22Rv1 (cell line): ENCODE measurements at regions not wholly inside any gene's neighbourhood (a gene's known extent, or its start where the extent isn't known, plus 50 kb on each side); places are given as distances from the start of the nearest gene placed in this dataset.
"Not testable (repeated sequence)": the region's sequence is repeated elsewhere in the genome, so short reads cannot be mapped to it uniquely, and the experiment has no call there.

Experiments used
- H3K27ac ChIP-seq: fragments of 450-650 bp; 2 replicates; pipeline ENCODE4 v1.5.1; 2017
- CTCF ChIP-seq: fragments of 450-650 bp; IDR thresholded peaks from 2 replicates; pipeline ENCODE4 v1.5.1; 2017; ENCODE audit warnings: mild to moderate bottlenecking
- ZFX ChIP-seq: fragments of 450-650 bp; IDR thresholded peaks from 2 replicates; pipeline ENCODE4 v1.6.1; 2017; ENCODE audit warnings: antibody characterized with exemption, borderline replicate concordance

DNA sequence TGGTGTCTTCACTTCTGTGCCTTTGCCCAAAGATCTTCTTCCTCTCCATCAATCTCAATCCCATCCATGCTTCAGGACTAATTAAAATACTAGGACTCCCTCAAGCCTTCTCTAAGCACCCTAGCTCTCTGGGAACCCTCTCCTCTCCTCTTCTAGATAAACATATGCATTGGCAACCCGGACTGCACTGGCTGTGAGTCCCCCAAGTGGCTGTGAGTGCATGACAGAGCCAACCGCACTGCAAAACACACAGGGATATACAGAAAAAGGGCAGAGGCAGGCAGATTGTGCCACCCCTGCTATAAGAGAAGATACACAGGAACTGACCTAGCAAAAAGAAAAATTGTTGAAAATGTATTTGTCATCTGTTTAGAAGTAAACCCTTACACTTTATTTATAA is 457.1 kb downstream of the MFSD1 start:
- TF ChIP-seq ZFX (no peak), CTCF (no peak)
- H3K27ac ChIP-seq, result no peak overlapping the region

DNA sequence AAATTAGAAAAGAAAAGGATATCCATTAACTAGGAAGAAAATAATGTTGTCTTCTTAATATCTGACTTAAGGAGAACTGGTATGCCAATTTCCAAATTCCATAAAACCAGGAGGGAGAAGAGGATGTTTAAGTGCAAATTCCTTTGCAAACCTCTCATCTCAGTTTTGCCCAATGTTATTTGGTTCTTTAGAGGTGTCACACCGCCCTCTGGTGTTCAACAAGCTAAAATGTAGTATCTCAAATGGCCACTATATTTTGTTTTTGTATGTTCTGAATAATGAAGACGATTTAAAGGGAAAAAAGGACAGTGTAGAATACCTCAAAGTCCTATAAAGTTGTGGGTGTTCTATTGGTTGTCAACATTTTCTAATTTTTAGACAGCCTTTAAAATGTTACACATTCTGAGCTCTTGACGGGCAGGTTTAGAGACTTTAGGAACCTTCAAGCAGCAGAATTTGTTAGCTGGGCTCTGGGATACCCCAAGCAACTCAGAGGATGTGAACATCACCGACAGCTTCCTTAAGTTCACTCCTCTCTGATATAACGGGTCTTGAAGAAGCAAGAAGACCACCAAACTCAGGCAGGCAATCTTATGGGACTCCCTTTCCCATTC is 458.3 kb downstream of the MFSD1 start:
- TF ChIP-seq ZFX (no peak), CTCF (peak; percentile 79)
- no peak overlapping the region for H3K27ac ChIP-seq

DNA sequence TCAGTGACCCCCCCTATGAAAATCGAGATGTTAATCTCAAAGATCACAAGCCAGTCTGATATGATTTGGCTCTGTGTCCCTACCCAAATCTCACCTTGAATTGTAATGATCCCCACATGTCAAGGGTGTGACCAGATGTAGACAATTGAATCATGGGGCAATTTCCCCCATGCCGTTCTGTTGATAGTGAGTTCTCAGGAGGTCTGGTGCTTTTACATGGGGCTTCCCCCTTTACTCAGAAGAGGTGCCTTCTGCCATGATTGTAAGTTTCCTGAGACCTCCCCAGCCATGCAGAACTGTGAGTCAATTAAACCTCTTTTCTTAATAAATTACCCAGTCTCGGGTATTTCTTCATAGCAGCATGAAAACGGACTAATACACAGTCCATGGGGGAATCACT is 459.5 kb downstream of the MFSD1 start:
- not testable (repeated sequence) for H3K27ac ChIP-seq

DNA sequence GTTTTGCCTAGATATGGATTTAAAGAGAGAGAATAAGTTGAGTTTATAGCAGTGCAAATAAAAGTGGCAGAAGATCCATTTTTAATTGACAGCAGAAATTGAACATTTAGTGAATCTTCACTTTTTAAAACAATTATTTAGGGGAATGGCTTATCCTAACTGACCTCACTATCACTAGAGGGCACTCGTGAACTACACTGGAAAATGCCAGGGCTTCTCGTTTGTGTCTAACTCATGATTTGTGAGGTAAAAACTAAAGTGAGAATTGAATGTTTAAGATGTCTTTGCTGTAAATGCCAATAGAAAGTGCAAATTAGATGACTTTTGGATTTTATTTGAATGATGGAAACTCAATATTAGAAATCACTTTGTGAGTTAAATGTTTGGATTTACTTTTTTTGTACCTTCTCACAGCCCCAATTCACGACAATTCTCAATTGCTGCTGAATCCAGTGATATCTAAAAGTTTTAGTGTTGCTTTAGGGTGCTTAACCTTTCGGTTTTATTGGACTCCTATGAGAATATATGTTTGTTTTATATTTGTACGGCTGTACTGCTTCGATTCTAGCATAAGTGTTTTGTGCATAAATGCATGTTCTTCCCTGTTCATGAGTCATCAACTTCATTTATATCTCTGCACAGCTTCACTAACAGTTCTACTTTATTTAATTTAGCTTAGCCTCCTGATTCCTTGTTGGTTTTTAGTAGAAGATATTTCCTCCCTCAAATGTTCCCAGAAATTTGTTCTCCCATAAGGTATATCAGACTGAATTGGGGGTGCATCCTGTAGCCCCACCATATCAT is 462.1 kb downstream of the MFSD1 start:
- no peak overlapping the region for H3K27ac ChIP-seq
- TF ChIP-seq ZFX (no peak), CTCF (peak; percentile 87)

- TF ChIP-seq ZFX (no peak), CTCF (no peak)
- no peak overlapping the region for H3K27ac ChIP-seq
These were observed 463.9 kb downstream of the MFSD1 start for GRCh38 chr3:159265705-159266104.

DNA sequence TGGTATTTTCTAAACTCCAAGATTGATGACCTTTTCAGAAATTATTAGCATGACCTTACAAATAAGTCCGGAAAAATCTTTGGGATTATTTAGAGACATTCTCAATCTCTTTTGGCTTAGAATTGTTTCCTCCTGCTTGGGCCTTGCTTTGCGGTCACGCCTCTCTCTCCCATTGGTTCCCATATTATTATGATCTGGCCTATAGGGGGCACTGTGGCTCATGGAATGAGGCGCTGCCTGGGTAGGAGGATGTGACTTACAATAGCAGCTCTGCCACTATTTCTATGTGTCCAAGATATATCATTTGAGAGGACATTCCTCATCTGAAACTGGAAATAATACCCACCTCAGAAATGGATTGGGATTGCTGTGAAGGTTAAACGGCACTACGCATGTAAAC is 464.9 kb downstream of the MFSD1 start:
- no peak overlapping the region for H3K27ac ChIP-seq
- TF ChIP-seq CTCF (peak; percentile 77), ZFX (no peak)

GRCh38 chr3:159271799-159272512 is 470.1 kb downstream of the MFSD1 start:
- TF ChIP-seq ZFX (no peak), CTCF (no peak)
- H3K27ac ChIP-seq, result no peak overlapping the region
